Tibial nerve (tissue), 4 donors: ENCODE measurements at regions not wholly inside any gene's neighbourhood (a gene's known extent, or its start where the extent isn't known, plus 50 kb on each side); places are given as distances from the start of the nearest gene placed in this dataset.

ENCODE experiments used
- DNase-seq, 2 donors: peaks; one replicate each; pipeline ENCODE4 v3.0.0-alpha.2; 2019; ENCODE audit warnings: low spot score in 2 of 2
- H3K27ac ChIP-seq, 4 donors: fragments of 200-600 bp; sonication (generic) in 3 of 4; one replicate each; pipeline ENCODE4 v1.5.1; 2017 to 2019; ENCODE audit warnings: mild to moderate bottlenecking in 1 of 4
- H3K27me3 ChIP-seq, 2 donors: fragments of 200-600 bp; sonication (generic) in 1 of 2; one replicate each; pipeline versions ENCODE4 v1.5.1 to v1.6.0; 2017 to 2019
- H3K36me3 ChIP-seq, 3 donors: fragments of 200-600 bp; sonication (generic); one replicate each; pipeline ENCODE4 v1.5.1; 2018 to 2019
- H3K4me1 ChIP-seq, 4 donors: fragments of 200-600 bp; sonication (generic) in 3 of 4; one replicate each; pipeline ENCODE4 v1.5.1; 2017 to 2019
- H3K4me3 ChIP-seq, 4 donors: fragments of 200-600 bp; sonication (generic) in 3 of 4; one replicate each; pipeline ENCODE4 v1.5.1; 2017 to 2019; ENCODE audit warnings: mild to moderate bottlenecking in 1 of 4, moderate library complexity in 1 of 4
- H3K9me3 ChIP-seq, 4 donors: fragments of 200-600 bp; sonication (generic) in 3 of 4; one replicate each; pipeline ENCODE4 v1.5.1; 2017 to 2019
- EP300 ChIP-seq, 2 donors: sonication (generic); formaldehyde crosslinking; IDR thresholded peaks; one replicate each; pipeline ENCODE4 v1.6.1; 2017; ENCODE audit warnings: antibody characterized with exemption in 2 of 2, mild to moderate bottlenecking in 1 of 2
- POLR2A ChIP-seq, 2 donors: fragments of 450-650 bp; IDR thresholded peaks; one replicate each; pipeline ENCODE4 v1.6.1; 2017; ENCODE audit warnings: antibody characterized with exemption in 2 of 2, mild to moderate bottlenecking in 2 of 2, moderate library complexity in 2 of 2
- WGBS, 2 donors: methylation state at CpG; one replicate each; pipeline ENCODE4 v1.1.5; 2018; 5-methylcytosine and 5-hydroxymethylcytosine counted together
- TF ChIP-seq, protein P1 (sequence below), 5 experiments: fragments of 200-600 bp in 3 of 5; fragments of 450-650 bp in 2 of 5; sonication (generic) in 3 of 5; IDR thresholded peaks; one replicate each; pipeline ENCODE4 v1.5.1; 2016 to 2019; ENCODE audit warnings: antibody characterized with exemption in 5 of 5, mild to moderate bottlenecking in 3 of 5, moderate library complexity in 2 of 5

DNA sequence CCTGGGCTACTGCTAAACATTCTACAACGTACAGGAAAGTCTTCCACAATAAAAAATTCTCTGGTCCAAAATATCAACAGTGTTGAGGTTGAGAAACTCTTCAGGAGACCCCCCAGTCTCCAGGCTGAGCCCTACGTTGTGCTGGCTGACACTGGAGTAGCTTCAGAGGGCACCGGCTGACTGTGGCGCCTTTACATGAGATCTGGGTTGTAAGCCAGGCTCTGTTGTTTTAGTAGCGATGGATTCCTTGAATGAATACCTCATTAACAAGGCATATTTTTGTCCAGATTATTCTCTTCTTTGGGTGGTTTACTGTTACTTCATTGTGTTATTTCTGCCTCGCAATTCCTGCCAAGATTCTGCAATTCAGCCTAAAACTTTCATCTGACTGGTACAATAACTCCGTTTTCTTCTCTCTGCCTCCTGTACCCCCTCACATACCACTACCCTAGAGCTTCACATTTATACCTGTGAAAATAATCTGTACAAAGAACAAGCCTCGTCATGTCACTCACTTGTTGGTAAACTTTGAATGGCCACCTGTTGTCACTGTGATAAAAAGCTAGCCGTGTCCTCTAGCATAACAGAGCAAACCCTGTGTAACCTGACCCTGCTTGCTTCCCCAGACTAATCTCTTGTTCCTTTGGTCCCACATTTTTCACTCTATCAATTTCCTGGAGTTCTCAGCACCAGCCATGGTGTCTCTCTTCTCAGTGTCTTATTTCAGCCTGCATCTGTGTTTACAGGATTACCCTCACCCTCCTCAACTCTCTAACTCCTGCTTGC, 1476.1 kb upstream of the TENM3 start:
- no peak for DNase-seq
- Histone ChIP-seq H3K4me1 (peaks cover 0 to 3% (median 0%) of the 10 kb centered on the region in 4 donors), H3K9me3 (no peaks in the 10 kb centered on the region), H3K4me3 (no peak overlapping the region), H3K27me3 (no peaks in the 10 kb centered on the region), H3K27ac (no peak overlapping the region), H3K36me3 (no peaks in the 10 kb centered on the region)
- TF ChIP-seq, protein P1, sequence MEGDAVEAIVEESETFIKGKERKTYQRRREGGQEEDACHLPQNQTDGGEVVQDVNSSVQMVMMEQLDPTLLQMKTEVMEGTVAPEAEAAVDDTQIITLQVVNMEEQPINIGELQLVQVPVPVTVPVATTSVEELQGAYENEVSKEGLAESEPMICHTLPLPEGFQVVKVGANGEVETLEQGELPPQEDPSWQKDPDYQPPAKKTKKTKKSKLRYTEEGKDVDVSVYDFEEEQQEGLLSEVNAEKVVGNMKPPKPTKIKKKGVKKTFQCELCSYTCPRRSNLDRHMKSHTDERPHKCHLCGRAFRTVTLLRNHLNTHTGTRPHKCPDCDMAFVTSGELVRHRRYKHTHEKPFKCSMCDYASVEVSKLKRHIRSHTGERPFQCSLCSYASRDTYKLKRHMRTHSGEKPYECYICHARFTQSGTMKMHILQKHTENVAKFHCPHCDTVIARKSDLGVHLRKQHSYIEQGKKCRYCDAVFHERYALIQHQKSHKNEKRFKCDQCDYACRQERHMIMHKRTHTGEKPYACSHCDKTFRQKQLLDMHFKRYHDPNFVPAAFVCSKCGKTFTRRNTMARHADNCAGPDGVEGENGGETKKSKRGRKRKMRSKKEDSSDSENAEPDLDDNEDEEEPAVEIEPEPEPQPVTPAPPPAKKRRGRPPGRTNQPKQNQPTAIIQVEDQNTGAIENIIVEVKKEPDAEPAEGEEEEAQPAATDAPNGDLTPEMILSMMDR (IDR thresholded peaks at IDR 0.05): no peak
- TF ChIP-seq EP300 (IDR thresholded peaks at IDR 0.05) (no peak), POLR2A (IDR thresholded peaks at IDR 0.05) (no peak)
- 44% methylated on average over 9 of the region's 9 CpGs for WGBS, 2 donors

DNA sequence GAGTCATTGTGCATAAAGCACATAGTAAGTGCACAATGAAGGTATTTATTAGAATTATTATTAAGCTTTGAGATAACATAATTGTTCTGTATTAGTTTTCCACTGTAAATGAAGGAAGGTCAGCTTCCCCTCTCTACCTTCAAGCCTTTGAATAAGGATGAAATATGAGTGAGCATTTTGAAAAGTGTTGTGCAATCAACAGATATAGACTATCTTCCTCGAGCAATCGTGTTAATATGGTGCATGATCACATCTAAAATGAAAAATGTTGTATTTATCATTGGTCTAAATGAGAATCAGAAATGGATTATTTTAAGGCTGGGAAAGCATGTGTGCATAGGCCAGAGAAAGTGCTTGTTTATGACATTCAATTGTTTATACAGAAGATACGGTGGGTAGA, 1474.6 kb upstream of the TENM3 start:
- Histone ChIP-seq H3K27ac (no peak overlapping the region), H3K36me3 (no peaks in the 10 kb centered on the region), H3K9me3 (no peaks in the 10 kb centered on the region), H3K27me3 (no peaks in the 10 kb centered on the region), H3K4me3 (no peak overlapping the region), H3K4me1 (peaks cover 0 to 3% (median 0%) of the 10 kb centered on the region in 4 donors)
- TF ChIP-seq EP300 (IDR thresholded peaks at IDR 0.05): no peak
- no peak for TF ChIP-seq POLR2A (IDR thresholded peaks at IDR 0.05)
- TF ChIP-seq, protein P1 (IDR thresholded peaks at IDR 0.05): no peak
- WGBS, 2 donors: 77 to 84% methylated on average over 3 of the region's 3 CpGs
- DNase-seq: no peak

DNA sequence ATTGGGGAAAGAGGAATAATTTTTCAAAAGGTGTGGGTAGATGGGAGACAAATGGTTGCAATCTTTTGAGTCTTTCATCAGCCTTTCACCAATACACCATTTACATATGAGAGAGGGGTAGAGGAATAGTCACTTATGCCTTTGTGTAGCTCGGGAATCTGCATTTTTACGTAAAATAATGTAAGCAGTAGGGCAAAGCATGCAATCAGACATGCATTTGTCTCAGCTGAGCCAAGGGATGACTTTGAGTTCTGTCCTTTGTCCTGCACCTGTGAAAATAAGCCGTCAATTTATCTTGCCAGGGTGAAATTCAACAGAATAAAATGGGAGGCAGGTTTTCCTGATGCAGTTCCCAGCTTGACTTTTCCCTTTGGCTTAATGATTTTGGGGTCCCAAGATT, 1473.4 kb upstream of the TENM3 start:
- H3K27me3 ChIP-seq: no peaks in the 10 kb centered on the region
- TF ChIP-seq POLR2A (IDR thresholded peaks at IDR 0.05): no peak
- no peak for TF ChIP-seq EP300 (IDR thresholded peaks at IDR 0.05)
- TF ChIP-seq, protein P1 (IDR thresholded peaks at IDR 0.05): no peak
- peaks cover 0 to 3% (median 0%) of the 10 kb centered on the region in 4 donors for H3K4me1 ChIP-seq
- H3K9me3 ChIP-seq: peaks cover 0 to 4% (median 0%) of the 10 kb centered on the region in 4 donors
- no peak overlapping the region for H3K27ac ChIP-seq
- 86 to 89% methylated on average over 3 of the region's 3 CpGs for whole genome bisulfite sequencing, 2 donors
- no peak overlapping the region for H3K4me3 ChIP-seq
- no peak for DNase-seq
- no peaks in the 10 kb centered on the region for H3K36me3 ChIP-seq

DNA sequence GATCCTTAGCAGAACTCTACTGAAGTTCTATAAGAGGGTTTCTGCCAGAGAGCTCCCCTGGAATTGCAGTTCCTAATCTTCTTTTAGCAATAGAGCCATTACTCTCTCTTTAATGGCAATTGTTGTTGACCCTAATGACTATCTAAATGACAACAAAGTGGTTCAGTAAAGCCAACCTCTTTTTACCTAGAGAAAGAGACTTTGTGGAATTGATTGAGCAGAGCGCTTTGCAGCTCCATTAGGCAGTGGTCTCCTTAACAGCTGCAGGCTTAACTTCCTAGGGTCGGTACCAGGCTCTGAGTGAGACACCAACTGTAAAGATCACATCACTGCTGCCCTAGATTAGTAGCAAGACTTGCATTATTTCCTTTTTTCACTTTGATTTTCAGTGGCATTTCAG, 1472.9 kb upstream of the TENM3 start:
- no peaks in the 10 kb centered on the region for H3K36me3 ChIP-seq
- peaks cover 0 to 3% (median 0%) of the 10 kb centered on the region in 4 donors for H3K4me1 ChIP-seq
- H3K27ac ChIP-seq: no peak overlapping the region
- H3K4me3 ChIP-seq: no peak overlapping the region
- no peaks in the 10 kb centered on the region for H3K27me3 ChIP-seq
- WGBS, 2 donors: 57 to 73% methylated on average over 2 of the region's 2 CpGs
- TF ChIP-seq POLR2A (IDR thresholded peaks at IDR 0.05): no peak
- TF ChIP-seq, protein P1 (IDR thresholded peaks at IDR 0.05): no peak
- no peak for TF ChIP-seq EP300 (IDR thresholded peaks at IDR 0.05)
- DNase-seq: no peak
- peaks cover 0 to 8% (median 0%) of the 10 kb centered on the region in 4 donors for H3K9me3 ChIP-seq

DNA sequence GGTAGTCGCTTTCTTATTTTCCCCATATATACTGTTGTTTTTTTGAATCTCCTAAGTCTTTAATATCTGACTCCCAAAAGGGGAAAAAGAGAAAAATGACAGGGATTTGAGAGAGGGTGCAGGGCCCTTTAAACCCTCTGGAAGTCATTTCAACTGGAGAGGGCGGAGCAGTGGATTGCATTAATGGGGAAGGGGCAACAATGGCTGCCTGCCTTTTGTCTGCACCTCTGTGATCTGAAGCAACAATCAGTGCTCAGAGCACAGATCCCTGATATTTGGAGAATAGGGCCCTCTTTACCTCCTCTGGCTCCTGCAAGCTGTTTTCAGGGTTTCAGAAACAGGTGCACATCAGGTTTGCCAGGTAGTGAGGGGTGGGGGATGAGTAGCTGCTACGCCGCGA, 1458.3 kb upstream of the TENM3 start:
- peaks cover 0 to 3% (median 0%) of the 10 kb centered on the region in 4 donors for H3K9me3 ChIP-seq
- TF ChIP-seq, protein P1 (IDR thresholded peaks at IDR 0.05): no peak
- no peak for TF ChIP-seq POLR2A (IDR thresholded peaks at IDR 0.05)
- no peak for DNase-seq
- no peaks in the 10 kb centered on the region for H3K27me3 ChIP-seq
- H3K4me3 ChIP-seq: no peak overlapping the region
- no peaks in the 10 kb centered on the region for H3K4me1 ChIP-seq
- no peak overlapping the region for H3K27ac ChIP-seq
- 97 to 98% methylated on average over 5 of the region's 5 CpGs for WGBS, 2 donors
- H3K36me3 ChIP-seq: no peaks in the 10 kb centered on the region
